ENCODE measurements at regions not wholly inside any gene's neighbourhood (a gene's known extent, or its start where the extent isn't known, plus 50 kb on each side); places are given as distances from the start of the nearest gene placed in this dataset.
A peak's percentile ranks its signal among the peaks of the same experiment; 100 is the strongest.

DNA sequence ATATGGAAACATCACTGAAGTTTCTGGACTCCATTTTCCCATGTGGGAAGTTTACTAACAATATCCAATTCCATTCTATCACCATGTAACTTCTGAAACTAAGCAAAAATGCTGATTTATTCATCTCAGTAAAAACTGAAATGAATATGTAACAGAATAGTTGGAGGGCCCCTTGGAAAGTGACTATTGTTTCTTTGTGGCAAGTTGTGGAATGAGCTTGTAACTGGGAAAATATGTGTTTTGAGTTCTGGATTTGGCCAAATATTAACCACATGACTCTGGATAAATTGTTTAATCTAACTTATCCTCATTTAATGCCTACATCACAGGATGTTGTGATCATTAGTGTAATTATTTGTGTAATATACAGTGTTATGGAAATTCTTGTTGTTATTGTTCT, 619.3 kb downstream of the TLE4 start:
- no peak for DNase-seq

DNA sequence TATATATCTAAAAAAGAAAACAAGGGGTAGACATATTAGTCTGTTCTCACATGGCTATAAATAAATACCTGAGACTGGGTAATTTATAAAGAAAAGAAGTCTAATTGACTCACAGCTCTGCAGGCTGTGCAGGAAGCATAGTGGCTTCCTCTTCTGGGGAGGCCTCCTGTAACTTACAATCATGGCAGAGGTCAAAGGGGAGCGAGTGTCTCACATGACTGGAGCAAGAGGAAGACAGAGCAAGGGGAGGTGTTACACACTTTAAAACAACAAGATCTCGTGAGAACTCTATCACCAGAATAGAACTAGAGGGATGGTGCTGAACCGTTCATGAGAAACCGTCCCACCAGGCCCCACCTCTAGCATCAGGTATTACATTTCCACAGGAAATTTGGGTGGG, 616.8 kb downstream of the TLE4 start:
- no peak for DNase-seq

DNA sequence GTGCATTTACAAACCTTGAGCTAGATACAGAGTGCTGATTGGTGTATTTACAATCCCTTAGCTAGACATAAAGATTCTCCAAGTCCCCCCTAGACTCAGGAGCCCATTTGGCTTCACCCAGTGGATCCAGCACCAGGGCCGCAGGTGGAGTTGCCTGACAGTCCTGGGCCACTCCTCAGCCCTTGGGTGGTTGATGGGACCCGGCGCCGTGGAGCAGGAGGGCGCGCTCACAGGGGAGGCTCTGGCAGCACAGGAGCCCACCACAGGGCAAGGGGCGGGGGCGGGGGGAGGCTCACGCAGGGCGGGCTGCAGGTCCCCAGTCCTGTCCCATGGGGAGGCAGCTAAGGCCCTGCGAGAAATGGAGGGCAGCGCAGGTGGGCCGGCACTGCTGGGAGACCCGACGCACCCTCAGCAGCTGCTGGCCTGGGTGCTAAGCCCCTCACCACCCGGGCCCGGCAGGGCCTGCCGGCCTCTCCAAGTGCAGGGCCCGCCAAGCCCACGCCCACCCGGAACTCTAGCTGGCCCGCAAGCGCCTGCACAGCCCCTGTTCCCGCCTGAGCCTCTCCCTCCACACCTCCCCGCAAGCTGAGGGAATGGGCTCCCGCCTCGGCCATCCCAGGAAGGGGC, 613.5 kb downstream of the TLE4 start:
- no peak for DNase-seq

DNA sequence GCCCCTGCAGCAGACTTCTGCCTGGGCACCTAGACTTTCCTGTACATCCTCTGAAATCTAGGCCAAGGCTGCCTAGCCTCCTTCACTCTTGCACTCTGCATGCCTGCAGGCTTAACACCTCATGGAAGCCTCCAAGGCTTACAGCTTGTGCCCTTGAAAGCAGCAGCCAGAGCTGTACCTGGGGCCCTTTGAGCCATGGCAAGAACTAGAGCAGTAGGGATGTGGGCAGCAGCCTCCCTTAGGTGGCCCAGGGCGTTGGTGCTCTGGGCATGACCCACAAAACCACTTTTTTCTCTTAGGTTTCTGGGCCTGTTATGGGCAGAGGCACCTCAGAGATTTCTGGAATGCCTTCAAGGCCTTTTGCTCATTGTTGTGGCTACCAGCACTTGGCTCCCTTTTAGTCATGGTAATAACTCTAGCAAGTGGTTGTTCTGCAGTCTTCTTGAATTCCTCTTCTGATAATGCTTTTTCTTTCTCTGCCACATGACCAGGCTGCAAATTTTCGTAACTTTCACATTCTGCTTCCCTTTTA, 606.2 kb downstream of the TLE4 start:
- DNase-seq = no peak

DNA sequence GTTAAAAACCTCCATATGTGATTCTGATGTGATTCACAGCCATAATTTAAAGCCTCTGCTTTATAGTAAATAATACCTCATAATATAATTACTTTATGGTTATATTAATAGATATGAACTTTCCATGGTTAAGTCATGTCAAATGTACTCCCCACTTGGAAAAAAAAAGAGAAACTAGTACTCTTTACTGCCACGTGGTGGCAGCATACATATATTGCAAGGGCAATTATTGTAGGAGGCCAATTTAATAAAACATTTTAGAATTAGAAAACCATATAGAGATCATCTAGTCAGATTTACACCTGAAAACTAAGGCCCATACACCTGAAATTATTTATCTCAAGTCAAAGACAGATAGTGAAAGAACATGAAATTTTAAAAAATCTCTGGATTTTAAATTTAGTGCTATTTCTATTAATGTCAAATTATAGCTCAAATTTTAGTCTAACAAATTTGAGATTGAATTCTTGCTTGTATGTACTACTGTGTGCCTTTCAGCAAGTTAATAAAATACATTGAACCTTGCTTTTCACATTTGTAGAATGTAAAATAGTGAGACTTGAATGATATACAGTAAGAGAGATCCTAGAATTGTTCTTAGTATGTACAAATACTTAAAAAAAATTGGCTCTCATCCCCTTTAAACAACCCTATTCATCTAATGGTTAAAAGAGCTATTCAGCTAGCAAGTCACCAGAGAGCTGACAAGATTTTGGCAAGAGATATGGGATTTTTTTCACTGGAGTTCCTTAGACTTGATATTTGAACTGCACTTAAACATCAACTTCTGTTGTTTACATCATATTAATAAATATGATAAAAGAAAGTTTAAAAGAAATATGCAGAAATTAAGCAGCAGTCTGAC, 603.8 kb downstream of the TLE4 start:
- peak in 1 of 14 donors; percentile 5 for DNase-seq

DNA sequence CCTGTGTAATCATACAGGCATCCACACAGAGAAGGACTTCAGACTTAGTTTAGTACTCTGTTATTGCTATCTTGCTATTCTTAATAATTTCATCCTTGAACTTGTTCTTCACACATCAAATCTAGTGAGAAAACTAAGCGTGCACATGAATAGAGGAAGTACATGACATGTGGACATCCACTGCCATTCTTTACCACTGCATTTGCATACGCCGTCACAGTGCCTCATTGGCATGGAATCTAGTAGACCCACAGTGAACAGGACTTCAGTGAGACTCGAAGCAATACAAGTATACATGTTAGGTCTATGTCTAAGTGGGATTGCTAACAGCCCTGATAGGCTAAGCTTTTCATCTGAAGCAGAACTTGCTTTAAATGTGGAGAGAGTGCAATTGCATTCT, 592.1 kb downstream of the TLE4 start:
- no peak for DNase-seq

DNA sequence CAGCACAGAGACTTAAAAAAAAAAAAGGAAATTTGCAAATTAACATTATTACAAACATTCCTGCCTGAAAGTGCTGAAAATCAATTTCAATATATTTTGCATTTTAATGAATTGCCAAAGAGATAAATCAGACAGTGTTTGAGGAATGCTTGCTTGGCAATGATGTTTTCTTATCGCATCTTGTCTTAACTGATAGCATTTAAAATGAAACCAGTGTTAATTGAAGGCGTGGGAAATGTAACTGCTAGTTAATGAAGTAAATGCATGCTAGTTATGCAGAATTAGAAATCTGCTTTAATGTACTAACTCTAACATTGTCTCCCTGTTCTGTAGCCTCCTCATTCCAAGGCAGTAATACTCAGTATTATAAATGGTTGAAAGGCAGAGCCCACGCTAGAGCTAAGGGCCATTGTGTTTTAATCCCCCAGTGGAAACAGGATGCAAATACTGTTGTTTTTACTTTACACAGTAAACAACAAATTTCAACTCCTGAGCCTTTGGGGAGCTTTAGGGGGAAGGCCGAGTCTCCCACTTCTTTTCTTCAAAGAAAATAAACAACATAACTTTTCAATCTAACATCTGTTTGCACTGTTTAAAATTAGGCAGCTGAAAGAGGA, 586.9 kb downstream of the TLE4 start:
- DNase-seq = no peak

DNA sequence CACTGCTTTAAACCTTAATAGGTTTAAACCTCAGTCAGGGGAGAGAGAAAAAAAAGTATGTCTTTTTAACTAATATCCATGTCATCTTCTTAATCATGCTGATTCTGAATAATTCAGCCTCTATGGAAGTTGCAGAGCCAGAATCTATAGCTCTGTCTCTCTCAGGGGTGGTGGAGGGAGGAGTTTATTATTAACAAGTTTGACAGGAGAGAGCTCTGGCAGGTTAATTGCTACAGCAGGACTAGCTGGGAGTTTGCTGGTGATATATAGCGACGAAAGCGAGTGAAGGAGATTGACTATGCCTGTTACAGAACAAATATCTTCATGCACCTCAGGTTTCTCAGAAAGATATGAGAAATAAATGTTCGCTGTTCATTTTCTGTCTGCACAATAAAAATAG, 586.4 kb downstream of the TLE4 start:
- no peak for DNase-seq

DNA sequence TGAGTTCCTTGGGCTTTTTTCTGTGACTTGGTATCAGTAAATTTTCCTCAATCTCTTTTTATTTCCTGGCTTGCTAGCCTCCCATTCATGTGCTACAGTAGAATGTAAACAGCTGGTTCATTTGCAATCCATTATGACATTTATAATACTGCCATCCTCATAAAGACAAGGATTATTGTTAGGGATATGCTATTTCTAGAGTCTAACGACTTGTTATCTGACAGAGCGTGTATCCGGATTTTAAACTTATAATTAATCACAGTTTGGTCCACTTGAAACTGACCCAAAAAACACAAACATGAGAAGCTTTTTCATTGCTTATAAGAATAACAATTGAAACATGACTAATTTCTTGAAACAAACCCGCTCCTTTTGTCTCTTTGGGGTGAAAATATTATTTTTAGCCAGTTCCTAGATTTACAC, 585.8 kb downstream of the TLE4 start:
- no peak for DNase-seq

DNA sequence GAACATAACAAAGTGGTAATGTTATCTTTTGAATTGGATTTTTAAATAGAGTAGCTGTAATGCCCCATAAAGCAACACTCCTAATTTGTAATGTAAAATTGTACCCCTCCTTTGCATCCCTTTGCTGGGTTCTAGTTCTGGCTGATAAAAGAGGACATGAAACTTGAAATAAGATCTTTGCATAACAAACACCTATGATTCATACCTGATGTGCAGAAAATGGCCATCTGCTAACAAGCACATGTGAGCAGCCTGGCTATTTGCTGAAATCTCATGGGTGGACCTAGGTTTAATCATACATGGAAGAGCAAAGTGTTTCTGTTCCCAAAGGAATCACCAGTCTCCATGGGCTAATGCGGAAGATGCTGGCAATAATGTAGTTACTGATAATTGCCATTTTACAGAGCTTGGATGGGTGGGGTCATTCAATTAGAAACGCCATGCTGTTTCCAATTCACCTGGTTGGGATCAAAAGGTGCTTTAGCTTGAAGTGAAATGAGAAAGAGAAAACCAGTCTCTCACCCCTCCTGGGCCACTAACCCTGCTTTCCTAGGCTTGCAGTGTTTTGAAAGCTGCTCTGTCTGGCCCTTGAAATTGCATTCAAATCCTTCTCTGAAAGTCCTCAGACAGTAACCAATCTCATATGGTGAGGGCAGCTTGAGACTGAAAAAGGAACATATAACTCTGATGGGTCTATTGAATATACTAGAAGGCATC, 585.1 kb downstream of the TLE4 start:
- no peak for DNase-seq

DNA sequence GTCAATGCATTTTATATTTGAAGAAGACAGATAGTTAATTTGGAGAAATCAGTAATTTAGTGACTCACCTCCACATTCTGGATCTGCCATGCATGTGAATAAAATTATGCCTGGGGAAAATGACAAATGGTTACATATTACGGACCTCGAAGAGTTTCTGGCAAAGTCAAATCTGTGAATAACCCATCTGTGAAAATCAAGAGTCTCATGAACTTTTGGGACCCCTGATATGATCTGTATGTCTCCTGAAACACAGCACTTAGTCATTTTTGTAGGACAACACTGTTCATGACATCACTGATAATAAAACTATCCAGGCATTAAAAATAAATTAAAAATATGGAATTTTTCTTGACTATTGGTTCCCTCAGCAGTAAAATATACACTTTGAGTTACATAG, 584.5 kb downstream of the TLE4 start:
- no peak for DNase-seq

DNA sequence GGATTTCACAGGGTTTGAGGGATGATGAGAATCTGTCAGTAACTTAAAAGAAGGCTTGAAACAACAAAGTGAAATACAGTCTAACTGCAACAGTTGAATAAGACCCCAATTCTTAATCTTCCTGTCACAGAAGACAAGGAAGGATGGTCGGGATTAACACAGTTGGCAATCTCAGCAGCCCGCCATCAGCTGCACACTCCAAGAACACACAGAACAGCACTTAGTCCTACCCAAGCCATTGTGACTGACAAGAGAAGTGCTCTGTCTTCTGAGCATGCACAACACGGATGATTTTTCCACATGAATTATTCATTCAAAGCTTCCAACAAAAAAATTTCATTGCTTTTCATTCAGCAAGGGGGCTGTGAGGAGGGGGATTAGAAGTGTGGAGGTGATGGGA, 576.1 kb downstream of the TLE4 start:
- DNase-seq = no peak

DNA sequence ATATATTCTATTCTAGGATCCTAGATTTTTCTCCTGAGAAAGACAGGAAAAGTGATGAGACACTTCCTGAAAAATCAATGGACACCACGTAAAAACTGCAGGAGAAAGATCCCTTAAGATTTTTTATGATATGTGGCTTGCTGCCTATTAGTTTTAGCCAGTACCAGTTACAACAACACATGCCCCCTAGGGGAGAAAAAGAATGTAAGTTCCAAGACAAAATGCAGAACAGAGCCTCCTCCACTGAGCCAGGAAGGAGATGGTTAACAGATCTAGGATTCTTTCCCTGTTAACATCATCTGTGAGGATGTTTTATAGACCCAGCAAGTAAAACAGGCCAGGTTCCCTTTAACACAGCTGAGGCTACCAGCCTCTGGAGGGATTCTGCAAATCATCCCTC, 574.7 kb downstream of the TLE4 start:
- DNase-seq = no peak

DNA sequence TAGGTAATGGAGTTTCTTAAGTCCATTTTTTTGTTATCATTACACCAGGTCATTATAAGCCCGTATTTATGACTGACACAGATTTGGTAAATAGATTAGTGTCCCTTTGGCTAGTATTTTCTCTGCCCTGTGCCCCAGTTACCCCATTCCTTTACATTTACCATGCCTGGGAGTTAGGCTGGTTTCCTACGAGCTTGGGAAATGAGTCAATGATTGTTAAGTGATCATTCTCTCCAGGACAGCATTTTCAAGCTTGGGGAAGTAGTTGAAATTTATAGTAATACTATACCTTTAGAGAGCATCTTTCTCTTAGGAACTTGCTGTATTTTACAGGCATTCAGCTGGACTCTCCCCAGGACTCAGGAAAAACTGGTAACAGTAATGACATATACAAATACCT, 573.1 kb downstream of the TLE4 start:
- DNase-seq = no peak

DNA sequence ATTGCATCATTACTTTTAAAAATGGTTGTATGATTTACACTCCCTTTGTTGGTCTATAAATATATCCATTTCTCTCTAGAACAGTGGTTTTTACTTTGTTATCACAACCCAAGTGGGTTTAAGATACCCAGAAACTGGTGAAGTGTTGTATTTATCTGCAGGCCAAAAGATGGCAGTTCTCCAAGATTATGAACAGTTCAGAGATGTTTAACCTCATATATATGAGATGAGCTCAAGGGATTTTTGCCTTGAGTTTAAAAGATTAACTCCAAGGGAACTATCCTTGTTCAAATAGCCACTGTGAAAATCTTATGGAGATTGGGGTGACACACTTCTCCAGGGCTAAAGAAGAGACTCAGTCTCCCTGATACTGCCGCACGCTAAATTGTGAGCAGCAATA, 572.6 kb downstream of the TLE4 start:
- no peak for DNase-seq

DNA sequence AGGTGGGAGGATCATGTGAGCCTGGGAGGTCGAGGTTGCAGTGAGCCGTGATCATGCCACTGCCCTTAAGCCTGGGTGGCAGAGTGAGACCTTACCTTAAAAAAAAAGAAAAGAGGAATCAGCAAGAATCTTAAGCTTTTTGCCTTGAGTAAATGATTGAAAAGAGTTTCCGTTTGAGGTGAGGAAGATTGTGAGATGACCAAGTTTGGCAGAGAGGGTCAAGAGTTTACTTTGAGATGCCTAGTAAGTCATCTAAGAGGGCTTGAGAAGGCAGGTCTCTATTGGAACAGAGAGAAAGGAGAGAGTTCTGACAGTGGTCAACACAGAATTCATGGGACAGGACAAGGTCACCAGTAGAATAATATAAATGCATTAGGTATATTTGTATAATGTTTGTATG, 572.1 kb downstream of the TLE4 start:
- DNase-seq = no peak

DNA sequence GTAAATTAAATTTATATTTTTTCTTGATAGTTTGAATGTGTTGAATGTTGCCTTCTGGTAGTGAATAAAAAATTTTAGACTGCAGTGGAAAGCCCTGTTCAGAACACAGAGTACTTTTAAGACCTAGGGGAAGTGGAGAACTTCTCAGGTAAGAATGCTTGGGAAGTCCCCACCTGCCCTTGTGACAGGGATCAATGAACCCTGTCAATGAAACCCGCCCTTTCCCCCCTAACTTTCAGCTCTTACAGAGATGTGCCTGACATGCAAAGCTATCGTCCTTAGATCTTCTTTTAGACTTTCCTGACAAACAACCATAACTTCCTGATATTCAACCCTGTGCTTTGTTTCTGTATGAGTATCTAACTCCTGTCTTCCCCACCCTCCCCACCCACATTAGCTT, 562.7 kb downstream of the TLE4 start:
- no peak for DNase-seq

DNA sequence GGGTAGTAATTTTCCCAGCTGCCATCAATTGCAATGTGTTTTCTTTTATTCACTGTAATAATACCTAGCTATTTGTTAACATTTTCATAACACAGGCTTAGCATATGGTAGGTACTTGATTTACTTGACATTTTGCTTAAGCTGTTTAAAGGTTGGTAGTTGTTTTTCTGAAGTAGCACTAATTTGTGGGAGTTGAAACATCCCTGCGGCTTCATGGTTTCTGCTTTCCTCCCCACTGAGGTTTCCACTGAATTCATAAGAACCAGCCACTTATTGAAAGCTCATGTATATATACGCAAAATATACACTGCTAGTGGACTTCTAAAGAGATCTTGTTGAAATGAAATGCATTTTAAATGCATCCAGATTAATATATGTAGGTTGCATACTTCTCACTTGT, 559.9 kb downstream of the TLE4 start:
- no peak for DNase-seq

DNA sequence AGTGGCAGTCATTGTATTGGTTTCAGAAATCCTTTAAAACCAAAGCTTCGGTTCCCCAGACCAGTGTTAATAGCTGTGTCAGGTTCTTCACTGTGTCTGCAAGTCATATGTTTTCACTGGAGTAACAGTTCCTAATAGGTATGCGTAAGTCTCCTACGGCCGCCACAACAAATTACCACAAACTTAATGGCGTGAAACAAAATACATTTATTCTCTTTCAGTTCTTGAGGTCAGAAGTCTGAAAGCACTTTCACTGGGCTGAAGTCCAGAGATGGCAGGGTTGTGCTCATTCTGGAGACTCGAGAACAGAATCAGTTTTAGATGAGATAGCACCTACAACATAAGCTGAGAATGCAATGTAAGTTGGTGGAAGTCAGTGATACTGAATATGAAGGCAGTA, 556.2 kb downstream of the TLE4 start:
- no peak for DNase-seq

DNA sequence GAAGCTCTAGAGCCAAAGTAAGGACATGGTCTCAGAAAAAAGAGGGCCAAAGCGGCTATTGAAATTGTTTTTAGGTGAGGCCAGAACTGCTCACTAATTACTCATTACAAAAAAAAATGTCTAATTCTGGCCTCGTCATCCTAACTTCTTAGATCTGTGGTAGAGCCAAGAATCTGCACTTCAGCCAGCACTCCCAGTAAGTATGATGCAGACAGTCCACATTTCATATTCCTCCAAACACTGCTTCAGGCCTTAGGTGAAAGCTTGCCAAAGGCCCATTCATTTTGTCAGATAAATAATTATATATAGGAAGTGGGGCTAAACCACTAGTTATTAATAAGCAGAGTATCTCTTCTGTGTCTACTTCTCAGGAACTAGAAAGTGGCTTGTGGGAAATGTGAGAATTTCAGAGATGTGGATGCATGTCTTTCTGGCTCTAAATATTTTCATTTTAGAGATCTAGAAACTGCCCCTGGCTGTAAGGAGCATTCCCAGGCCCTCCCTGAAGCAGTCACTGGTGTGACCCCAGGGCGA, 554.0 kb downstream of the TLE4 start:
- DNase-seq = no peak

DNA sequence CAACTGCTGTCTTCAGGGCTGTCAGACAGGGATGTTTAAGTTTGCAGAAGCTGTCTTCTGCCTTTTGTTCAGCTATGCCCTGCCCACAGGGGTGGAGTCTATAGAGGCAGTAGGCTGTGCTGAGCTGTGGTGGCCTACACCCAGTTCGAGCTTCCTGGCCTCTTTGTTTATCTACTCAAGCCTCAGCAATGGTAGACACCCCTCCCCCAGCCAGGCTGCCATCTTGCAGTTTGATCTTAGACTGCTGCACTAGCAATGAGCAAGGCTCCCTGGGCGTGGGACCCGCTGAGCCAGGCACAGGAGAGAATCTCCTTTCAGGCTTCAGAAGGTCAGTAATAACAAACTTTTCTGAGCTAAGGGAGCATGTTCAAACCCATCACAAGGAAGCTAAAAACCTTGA, 545.3 kb downstream of the TLE4 start:
- DNase-seq = no peak

DNA sequence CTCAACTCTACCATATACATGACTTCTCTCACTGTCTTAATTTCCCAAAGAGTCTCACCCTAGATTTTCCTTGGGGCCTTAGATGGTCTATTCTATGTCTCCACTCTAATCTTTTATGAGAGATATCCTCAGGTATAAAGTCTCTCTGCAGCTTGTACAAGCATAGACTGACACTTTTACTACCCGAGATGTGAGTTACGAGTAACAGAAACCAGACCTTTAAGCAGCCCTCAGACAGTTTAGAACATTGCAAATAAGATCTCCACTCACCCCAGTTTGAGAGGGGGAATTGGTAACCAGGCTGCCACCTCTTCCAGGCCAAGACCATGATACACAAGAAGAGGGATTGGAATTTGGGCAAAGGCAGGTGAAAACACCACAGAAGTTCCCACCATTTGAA, 542.5 kb downstream of the TLE4 start:
- no peak for DNase-seq

Measured in C1 segment of cervical spinal cord (tissue), 14 donors.